Suprapubic skin (tissue), 4 donors: ENCODE measurements at regions not wholly inside any gene's neighbourhood (a gene's known extent, or its start where the extent isn't known, plus 50 kb on each side); places are given as distances from the start of the nearest gene placed in this dataset.

ENCODE experiments used
- DNase-seq, 2 donors: peaks; one replicate each; pipeline ENCODE4 v3.0.0-alpha.2; 2019; ENCODE audit warnings: low spot score in 2 of 2
- H3K27ac ChIP-seq: fragments of 200-600 bp; sonication (generic); one replicate; pipeline ENCODE4 v1.5.1; 2019
- H3K27me3 ChIP-seq: fragments of 200-600 bp; sonication (generic); one replicate; pipeline ENCODE4 v1.5.1; 2019
- H3K36me3 ChIP-seq: fragments of 200-600 bp; sonication (generic); one replicate; pipeline ENCODE4 v1.5.1; 2019
- H3K4me1 ChIP-seq: fragments of 200-600 bp; sonication (generic); one replicate; pipeline ENCODE4 v1.5.1; 2019
- H3K4me3 ChIP-seq: fragments of 200-600 bp; sonication (generic); one replicate; pipeline ENCODE4 v1.5.1; 2019; ENCODE audit warnings: mild to moderate bottlenecking
- H3K9me3 ChIP-seq: fragments of 200-600 bp; sonication (generic); one replicate; pipeline ENCODE4 v1.5.1; 2019
- EP300 ChIP-seq: sonication (generic); formaldehyde crosslinking; IDR thresholded peaks from one replicate; pipeline ENCODE4 v1.6.1; 2017; ENCODE audit warnings: antibody characterized with exemption
- POLR2A ChIP-seq, 2 donors: fragments of 450-650 bp; IDR thresholded peaks; one replicate each; pipeline ENCODE4 v1.6.1; 2017; ENCODE audit warnings: antibody characterized with exemption in 2 of 2, mild to moderate bottlenecking in 2 of 2, moderate library complexity in 2 of 2
- POLR2AphosphoS5 ChIP-seq, 3 donors: sonication (generic); formaldehyde crosslinking; IDR thresholded peaks; one replicate each; pipeline ENCODE4 v1.6.1; 2017; ENCODE audit warnings: antibody characterized with exemption in 3 of 3
- WGBS: methylation state at CpG from one replicate; pipeline ENCODE4 v1.1.5; 2018; 5-methylcytosine and 5-hydroxymethylcytosine counted together
- TF ChIP-seq, protein P1 (sequence below), 2 donors: fragments of 200-600 bp in 1 of 2; fragments of 450-650 bp in 1 of 2; sonication (generic) in 1 of 2; IDR thresholded peaks; one replicate each; pipeline ENCODE4 v1.5.1; 2016 to 2019; ENCODE audit warnings: antibody characterized with exemption in 2 of 2, mild to moderate bottlenecking in 1 of 2, moderate library complexity in 1 of 2

DNA sequence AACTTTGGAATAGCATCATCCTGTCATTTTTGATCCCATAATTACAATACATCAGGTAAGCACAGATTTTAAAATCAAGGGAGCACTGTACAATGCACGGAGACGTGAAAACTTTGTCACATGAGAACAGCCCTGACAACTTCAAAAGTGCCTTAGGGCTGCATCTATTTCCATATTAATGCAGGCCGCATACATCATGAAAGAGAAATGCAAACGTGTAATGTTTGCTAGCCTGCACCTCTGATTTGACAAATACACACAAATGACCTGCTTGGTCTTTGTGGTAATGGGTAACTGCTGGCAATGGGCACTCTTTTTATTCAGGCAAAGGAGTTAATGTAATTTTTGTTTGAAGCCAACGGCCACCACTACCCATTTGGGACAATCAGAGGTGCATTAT, 202.0 kb upstream of the EPHA4 start:
- H3K27ac ChIP-seq, result no peak overlapping the region
- no peaks in the 10 kb centered on the region for H3K27me3 ChIP-seq
- no peaks in the 10 kb centered on the region for H3K9me3 ChIP-seq
- no peak overlapping the region for H3K4me3 ChIP-seq
- DNase-seq, result no peak
- H3K4me1 ChIP-seq, result no peaks in the 10 kb centered on the region
- TF ChIP-seq EP300, result no peak
- no peak for TF ChIP-seq POLR2AphosphoS5 (IDR thresholded peaks at IDR 0.05)
- TF ChIP-seq POLR2A (IDR thresholded peaks at IDR 0.05), result no peak
- TF ChIP-seq, protein P1, sequence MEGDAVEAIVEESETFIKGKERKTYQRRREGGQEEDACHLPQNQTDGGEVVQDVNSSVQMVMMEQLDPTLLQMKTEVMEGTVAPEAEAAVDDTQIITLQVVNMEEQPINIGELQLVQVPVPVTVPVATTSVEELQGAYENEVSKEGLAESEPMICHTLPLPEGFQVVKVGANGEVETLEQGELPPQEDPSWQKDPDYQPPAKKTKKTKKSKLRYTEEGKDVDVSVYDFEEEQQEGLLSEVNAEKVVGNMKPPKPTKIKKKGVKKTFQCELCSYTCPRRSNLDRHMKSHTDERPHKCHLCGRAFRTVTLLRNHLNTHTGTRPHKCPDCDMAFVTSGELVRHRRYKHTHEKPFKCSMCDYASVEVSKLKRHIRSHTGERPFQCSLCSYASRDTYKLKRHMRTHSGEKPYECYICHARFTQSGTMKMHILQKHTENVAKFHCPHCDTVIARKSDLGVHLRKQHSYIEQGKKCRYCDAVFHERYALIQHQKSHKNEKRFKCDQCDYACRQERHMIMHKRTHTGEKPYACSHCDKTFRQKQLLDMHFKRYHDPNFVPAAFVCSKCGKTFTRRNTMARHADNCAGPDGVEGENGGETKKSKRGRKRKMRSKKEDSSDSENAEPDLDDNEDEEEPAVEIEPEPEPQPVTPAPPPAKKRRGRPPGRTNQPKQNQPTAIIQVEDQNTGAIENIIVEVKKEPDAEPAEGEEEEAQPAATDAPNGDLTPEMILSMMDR (IDR thresholded peaks at IDR 0.05), result no peak
- WGBS, result 60% methylated on average over 5 of the region's 5 CpGs
- no peaks in the 10 kb centered on the region for H3K36me3 ChIP-seq

DNA sequence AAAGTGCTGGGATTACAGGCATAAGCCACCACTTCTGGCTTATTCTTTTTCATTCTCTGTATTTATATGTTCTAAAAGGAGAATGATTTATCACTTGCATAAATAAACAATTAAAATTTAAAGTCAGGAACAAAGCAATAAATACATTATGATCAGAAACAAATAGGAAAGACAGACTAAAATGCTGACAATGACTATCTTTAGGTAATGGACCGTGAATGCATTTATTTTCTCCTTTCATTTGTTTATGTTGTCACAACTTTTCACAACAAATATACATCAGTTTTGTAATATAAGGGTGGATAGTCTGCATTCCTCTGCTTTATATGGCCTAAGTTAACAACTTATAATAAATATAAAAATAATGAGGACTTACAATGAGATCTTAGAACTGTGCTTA, 199.2 kb upstream of the EPHA4 start:
- TF ChIP-seq, protein P1 (IDR thresholded peaks at IDR 0.05), result no peak
- TF ChIP-seq POLR2A (IDR thresholded peaks at IDR 0.05), result no peak
- TF ChIP-seq EP300, result no peak
- TF ChIP-seq POLR2AphosphoS5 (IDR thresholded peaks at IDR 0.05), result no peak
- H3K27ac ChIP-seq, result no peak overlapping the region
- H3K4me1 ChIP-seq, result no peaks in the 10 kb centered on the region
- no peaks in the 10 kb centered on the region for H3K27me3 ChIP-seq
- 93% methylated on average over 1 of the region's 1 CpG for WGBS
- H3K9me3 ChIP-seq, result no peaks in the 10 kb centered on the region
- no peaks in the 10 kb centered on the region for H3K36me3 ChIP-seq
- no peak for DNase-seq
- no peak overlapping the region for H3K4me3 ChIP-seq

DNA sequence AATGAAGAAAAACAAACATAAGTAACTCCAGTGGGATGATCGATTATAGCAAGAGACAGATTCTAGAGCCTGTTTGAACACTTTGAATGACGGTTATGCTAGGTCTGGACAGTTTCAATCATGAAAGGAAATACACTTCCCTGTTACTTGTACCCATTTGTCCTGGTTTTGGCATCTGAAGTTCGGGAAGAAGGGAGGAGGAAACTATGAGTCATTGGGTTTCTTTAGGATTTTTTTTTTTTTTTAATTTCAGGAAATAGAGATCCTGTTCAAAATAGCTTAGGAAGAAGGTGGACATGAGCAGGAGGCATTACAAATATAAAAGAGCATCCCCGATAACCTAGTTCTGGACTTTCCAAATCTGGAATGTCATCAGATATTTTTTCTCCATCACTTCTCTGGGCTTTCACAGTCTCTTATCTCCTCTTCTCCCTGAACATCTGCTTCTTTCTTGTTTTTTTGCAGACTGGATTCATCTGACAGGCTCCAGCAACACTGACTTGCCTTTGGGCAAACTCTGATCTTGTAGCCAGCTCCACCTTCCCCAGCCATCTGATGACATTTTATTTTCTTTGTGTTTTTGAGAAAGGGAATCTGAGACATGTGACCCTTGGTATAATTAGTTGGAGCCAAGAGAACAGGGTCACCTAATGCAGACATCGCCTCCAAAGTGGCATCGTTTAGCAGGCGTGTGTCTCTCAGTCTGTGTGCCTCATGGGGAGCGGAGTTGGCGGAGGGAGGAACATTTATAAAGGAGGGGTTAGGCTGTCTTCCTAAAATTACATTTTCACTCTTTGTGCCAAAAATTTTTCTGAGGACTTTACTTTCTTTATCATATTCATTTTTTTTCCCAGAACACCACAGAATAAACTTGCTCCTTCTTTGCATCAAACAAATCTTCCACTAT, 195.3 kb upstream of the EPHA4 start:
- no peaks in the 10 kb centered on the region for H3K9me3 ChIP-seq
- DNase-seq, result no peak
- no peak overlapping the region for H3K4me3 ChIP-seq
- H3K27ac ChIP-seq, result no peak overlapping the region
- WGBS, result 34% methylated on average over 9 of the region's 9 CpGs
- TF ChIP-seq POLR2AphosphoS5 (IDR thresholded peaks at IDR 0.05), result no peak
- no peak for TF ChIP-seq POLR2A (IDR thresholded peaks at IDR 0.05)
- TF ChIP-seq, protein P1 (IDR thresholded peaks at IDR 0.05), result no peak
- TF ChIP-seq EP300, result no peak
- H3K4me1 ChIP-seq, result no peaks in the 10 kb centered on the region
- H3K27me3 ChIP-seq, result no peaks in the 10 kb centered on the region
- no peaks in the 10 kb centered on the region for H3K36me3 ChIP-seq

DNA sequence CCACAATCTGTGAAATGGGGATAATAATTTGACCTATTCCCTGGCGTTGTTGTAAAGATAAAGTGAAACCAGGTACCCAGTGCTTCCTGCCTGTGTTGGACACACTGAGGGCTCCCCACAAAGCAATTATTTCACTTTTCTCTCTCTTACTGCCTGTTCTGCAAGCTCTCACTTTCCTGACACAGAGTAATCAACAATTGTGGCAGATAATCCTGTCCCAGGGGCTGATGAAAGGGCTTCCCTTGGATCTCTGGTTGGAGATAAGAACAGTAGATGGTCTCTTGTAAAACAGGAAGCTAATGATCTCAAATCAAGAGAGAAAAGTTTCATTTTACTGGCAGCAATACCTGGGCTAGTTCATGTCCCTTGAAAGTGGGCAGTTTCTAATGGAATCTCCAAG, 190.4 kb upstream of the EPHA4 start:
- Histone ChIP-seq H3K4me3 (no peak overlapping the region), H3K4me1 (no peaks in the 10 kb centered on the region), H3K9me3 (no peaks in the 10 kb centered on the region), H3K36me3 (no peaks in the 10 kb centered on the region), H3K27me3 (no peaks in the 10 kb centered on the region), H3K27ac (no peak overlapping the region)
- DNase-seq, result no peak
- no peak for TF ChIP-seq POLR2AphosphoS5 (IDR thresholded peaks at IDR 0.05)
- TF ChIP-seq POLR2A (IDR thresholded peaks at IDR 0.05), result no peak
- TF ChIP-seq EP300, result no peak
- TF ChIP-seq, protein P1 (IDR thresholded peaks at IDR 0.05), result no peak
- 56% methylated on average over 1 of the region's 1 CpG for WGBS

DNA sequence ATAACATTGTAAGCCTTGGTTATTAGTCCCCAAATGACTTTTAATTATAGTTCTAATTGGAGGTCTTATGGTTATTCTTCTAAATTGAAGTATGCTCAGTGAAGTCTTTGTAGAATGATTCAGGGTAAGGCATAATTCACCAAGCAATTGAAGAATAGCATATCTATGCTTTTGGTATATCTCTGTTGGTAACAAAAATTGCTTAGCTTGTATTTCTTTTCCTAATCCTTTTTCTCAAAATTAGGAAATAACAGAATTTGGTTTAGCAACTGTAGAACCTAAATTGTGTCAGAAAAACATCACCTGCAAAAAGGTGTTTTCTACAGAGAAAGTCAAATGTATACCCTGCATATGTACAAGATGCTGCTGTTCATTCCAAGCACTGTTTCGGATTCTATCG, 189.2 kb upstream of the EPHA4 start:
- Histone ChIP-seq H3K36me3 (no peaks in the 10 kb centered on the region), H3K27me3 (no peaks in the 10 kb centered on the region), H3K27ac (no peak overlapping the region), H3K4me1 (no peaks in the 10 kb centered on the region), H3K4me3 (no peak overlapping the region), H3K9me3 (no peaks in the 10 kb centered on the region)
- TF ChIP-seq POLR2A (IDR thresholded peaks at IDR 0.05) (no peak), POLR2AphosphoS5 (IDR thresholded peaks at IDR 0.05) (no peak), EP300 (no peak)
- TF ChIP-seq, protein P1 (IDR thresholded peaks at IDR 0.05), result no peak
- DNase-seq, result no peak
- WGBS, result 98% methylated on average over 2 of the region's 2 CpGs
